ENCODE measurements at regions not wholly inside any gene's neighbourhood (a gene's known extent, or its start where the extent isn't known, plus 50 kb on each side); places are given as distances from the start of the nearest gene placed in this dataset.

GRCh38 chr4:127071443-127071842 is 561.3 kb upstream of the INTU start:
- H3K79me2 ChIP-seq (ENCODE audit: low read length) = no peaks in the 10 kb centered on the region
- no peak overlapping the region for H3K9ac ChIP-seq (ENCODE audit: low read length)
- no peak overlapping the region for H2AFZ ChIP-seq (ENCODE audit: low read length)
- DNase-seq = no peak
- no peaks in the 10 kb centered on the region for H3K4me1 ChIP-seq (ENCODE audit: low read length)
- no peaks in the 10 kb centered on the region for H3K27me3 ChIP-seq (ENCODE audit: low read length)
- H3K27ac ChIP-seq (ENCODE audit: low read length) = no peak overlapping the region
- H3K9me3 ChIP-seq (ENCODE audit: low read length) = no peaks in the 10 kb centered on the region
- no peak overlapping the region for H3K4me2 ChIP-seq (ENCODE audit: low read depth, low read length, poor library complexity, severe bottlenecking)
- H3K36me3 ChIP-seq (ENCODE audit: insufficient read depth, low read length) = no peaks in the 10 kb centered on the region
- H3K4me3 ChIP-seq (ENCODE audit: low read length) = no peak overlapping the region
- H3K9me2 ChIP-seq (replicated peaks; ENCODE audit: insufficient read depth, low read length) = no peaks in the 10 kb centered on the region
- H4K20me1 ChIP-seq (ENCODE audit: insufficient read depth, low read depth, low read length) = no peaks in the 10 kb centered on the region

- DNase-seq = no peak
- no peak overlapping the region for H3K9ac ChIP-seq (ENCODE audit: low read length)
- H3K4me1 ChIP-seq (ENCODE audit: low read length) = no peaks in the 10 kb centered on the region
- H3K27ac ChIP-seq (ENCODE audit: low read length) = no peak overlapping the region
- no peaks in the 10 kb centered on the region for H3K9me2 ChIP-seq (replicated peaks; ENCODE audit: insufficient read depth, low read length)
- H3K9me3 ChIP-seq (ENCODE audit: low read length) = 0 out of 2 replicates have a peak, but pooled peaks cover 4% of the 10 kb centered on the region
- no peaks in the 10 kb centered on the region for H3K27me3 ChIP-seq (ENCODE audit: low read length)
- no peak overlapping the region for H2AFZ ChIP-seq (ENCODE audit: low read length)
- H3K79me2 ChIP-seq (ENCODE audit: low read length) = no peaks in the 10 kb centered on the region
- H3K4me3 ChIP-seq (ENCODE audit: low read length) = no peak overlapping the region
- no peaks in the 10 kb centered on the region for H3K36me3 ChIP-seq (ENCODE audit: insufficient read depth, low read length)
- no peak overlapping the region for H3K4me2 ChIP-seq (ENCODE audit: low read depth, low read length, poor library complexity, severe bottlenecking)
- H4K20me1 ChIP-seq (ENCODE audit: insufficient read depth, low read depth, low read length) = no peaks in the 10 kb centered on the region
Observed at GRCh38 chr4:127080141-127080540, 552.6 kb upstream of the INTU start.

- Histone ChIP-seq H3K9ac (ENCODE audit: low read length) (no peak overlapping the region), H3K79me2 (ENCODE audit: low read length) (no peaks in the 10 kb centered on the region), H3K4me2 (ENCODE audit: low read depth, low read length, poor library complexity, severe bottlenecking) (no peak overlapping the region), H3K9me3 (ENCODE audit: low read length) (0 out of 2 replicates have a peak, but pooled peaks cover 4% of the 10 kb centered on the region), H2AFZ (ENCODE audit: low read length) (no peak overlapping the region), H4K20me1 (ENCODE audit: insufficient read depth, low read depth, low read length) (no peaks in the 10 kb centered on the region), H3K4me3 (ENCODE audit: low read length) (no peak overlapping the region), H3K4me1 (ENCODE audit: low read length) (no peaks in the 10 kb centered on the region), H3K27me3 (ENCODE audit: low read length) (no peaks in the 10 kb centered on the region), H3K36me3 (ENCODE audit: insufficient read depth, low read length) (no peaks in the 10 kb centered on the region), H3K9me2 (replicated peaks; ENCODE audit: insufficient read depth, low read length) (no peaks in the 10 kb centered on the region), H3K27ac (ENCODE audit: low read length) (no peak overlapping the region)
- DNase-seq = no peak
Observed at GRCh38 chr4:127081041-127081440, 551.7 kb upstream of the INTU start.

GRCh38 chr4:127082986-127083385 is 549.8 kb upstream of the INTU start:
- Histone ChIP-seq H3K9ac (ENCODE audit: low read length) (no peak overlapping the region), H2AFZ (ENCODE audit: low read length) (no peak overlapping the region), H4K20me1 (ENCODE audit: insufficient read depth, low read depth, low read length) (no peaks in the 10 kb centered on the region), H3K27ac (ENCODE audit: low read length) (no peak overlapping the region), H3K4me3 (ENCODE audit: low read length) (no peak overlapping the region), H3K27me3 (ENCODE audit: low read length) (no peaks in the 10 kb centered on the region), H3K9me3 (ENCODE audit: low read length) (0 out of 2 replicates have a peak, but pooled peaks cover 4% of the 10 kb centered on the region), H3K4me2 (ENCODE audit: low read depth, low read length, poor library complexity, severe bottlenecking) (no peak overlapping the region), H3K4me1 (ENCODE audit: low read length) (no peaks in the 10 kb centered on the region), H3K9me2 (replicated peaks; ENCODE audit: insufficient read depth, low read length) (no peaks in the 10 kb centered on the region), H3K36me3 (ENCODE audit: insufficient read depth, low read length) (no peaks in the 10 kb centered on the region), H3K79me2 (ENCODE audit: low read length) (no peaks in the 10 kb centered on the region)
- DNase-seq = no peak

GRCh38 chr4:127084666-127085065 is 548.1 kb upstream of the INTU start:
- Histone ChIP-seq H2AFZ (ENCODE audit: low read length) (no peak overlapping the region), H3K4me2 (ENCODE audit: low read depth, low read length, poor library complexity, severe bottlenecking) (no peak overlapping the region), H3K9ac (ENCODE audit: low read length) (no peak overlapping the region), H3K9me3 (ENCODE audit: low read length) (0 out of 2 replicates have a peak, but pooled peaks cover 8% of the 10 kb centered on the region), H3K79me2 (ENCODE audit: low read length) (no peaks in the 10 kb centered on the region), H3K9me2 (replicated peaks; ENCODE audit: insufficient read depth, low read length) (no peaks in the 10 kb centered on the region), H4K20me1 (ENCODE audit: insufficient read depth, low read depth, low read length) (no peaks in the 10 kb centered on the region), H3K4me3 (ENCODE audit: low read length) (no peak overlapping the region), H3K27me3 (ENCODE audit: low read length) (no peaks in the 10 kb centered on the region), H3K4me1 (ENCODE audit: low read length) (no peaks in the 10 kb centered on the region), H3K27ac (ENCODE audit: low read length) (no peak overlapping the region), H3K36me3 (ENCODE audit: insufficient read depth, low read length) (no peaks in the 10 kb centered on the region)
- no peak for DNase-seq

GRCh38 chr4:127097061-127097460 is 535.7 kb upstream of the INTU start:
- Histone ChIP-seq H3K79me2 (ENCODE audit: low read length) (no peaks in the 10 kb centered on the region), H3K4me3 (ENCODE audit: low read length) (no peak overlapping the region), H3K9me2 (replicated peaks; ENCODE audit: insufficient read depth, low read length) (no peaks in the 10 kb centered on the region), H3K27me3 (ENCODE audit: low read length) (no peaks in the 10 kb centered on the region), H2AFZ (ENCODE audit: low read length) (no peak overlapping the region), H4K20me1 (ENCODE audit: insufficient read depth, low read depth, low read length) (no peaks in the 10 kb centered on the region), H3K4me1 (ENCODE audit: low read length) (no peaks in the 10 kb centered on the region), H3K4me2 (ENCODE audit: low read depth, low read length, poor library complexity, severe bottlenecking) (no peak overlapping the region), H3K9me3 (ENCODE audit: low read length) (peaks cover 3% of the 10 kb centered on the region; the same call in 1 of the 2 replicates), H3K36me3 (ENCODE audit: insufficient read depth, low read length) (no peaks in the 10 kb centered on the region), H3K9ac (ENCODE audit: low read length) (no peak overlapping the region), H3K27ac (ENCODE audit: low read length) (no peak overlapping the region)
- DNase-seq = no peak

- no peaks in the 10 kb centered on the region for H3K79me2 ChIP-seq (ENCODE audit: low read length)
Observed at GRCh38 chr4:127102361-127102760, 530.4 kb upstream of the INTU start.

GRCh38 chr4:127103681-127104115 is 529.1 kb upstream of the INTU start:
- Histone ChIP-seq H3K9me3 (ENCODE audit: low read length) (peaks cover 8% of the 10 kb centered on the region), H3K4me3 (ENCODE audit: low read length) (no peak overlapping the region), H3K4me1 (ENCODE audit: low read length) (no peaks in the 10 kb centered on the region), H3K4me2 (ENCODE audit: low read depth, low read length, poor library complexity, severe bottlenecking) (no peak overlapping the region), H3K27ac (ENCODE audit: low read length) (no peak overlapping the region), H3K9ac (ENCODE audit: low read length) (no peak overlapping the region), H3K9me2 (replicated peaks; ENCODE audit: insufficient read depth, low read length) (no peaks in the 10 kb centered on the region), H3K79me2 (ENCODE audit: low read length) (no peaks in the 10 kb centered on the region), H3K36me3 (ENCODE audit: insufficient read depth, low read length) (no peaks in the 10 kb centered on the region), H2AFZ (ENCODE audit: low read length) (no peak overlapping the region), H3K27me3 (ENCODE audit: low read length) (no peaks in the 10 kb centered on the region), H4K20me1 (ENCODE audit: insufficient read depth, low read depth, low read length) (no peaks in the 10 kb centered on the region)
- no peak for DNase-seq

More at GRCh38 chr4:127102361-127102760, 530.4 kb upstream of the INTU start:
- no peak overlapping the region for H3K27ac ChIP-seq (ENCODE audit: low read length)
- no peaks in the 10 kb centered on the region for H3K4me1 ChIP-seq (ENCODE audit: low read length)
- H3K4me3 ChIP-seq (ENCODE audit: low read length) = no peak overlapping the region
- no peaks in the 10 kb centered on the region for H3K27me3 ChIP-seq (ENCODE audit: low read length)
- no peaks in the 10 kb centered on the region for H3K9me2 ChIP-seq (replicated peaks; ENCODE audit: insufficient read depth, low read length)
- no peak overlapping the region for H3K9ac ChIP-seq (ENCODE audit: low read length)
- no peak for DNase-seq
- H3K9me3 ChIP-seq (ENCODE audit: low read length) = peaks cover 5% of the 10 kb centered on the region
- H3K4me2 ChIP-seq (ENCODE audit: low read depth, low read length, poor library complexity, severe bottlenecking) = no peak overlapping the region
- no peaks in the 10 kb centered on the region for H4K20me1 ChIP-seq (ENCODE audit: insufficient read depth, low read depth, low read length)
- no peaks in the 10 kb centered on the region for H3K36me3 ChIP-seq (ENCODE audit: insufficient read depth, low read length)
- H2AFZ ChIP-seq (ENCODE audit: low read length) = no peak overlapping the region

All from Karpas-422 (cell line).